Umbilical cord (tissue), 1 donor: ENCODE measurements at regions not wholly inside any gene's neighbourhood (a gene's known extent, or its start where the extent isn't known, plus 50 kb on each side); places are given as distances from the start of the nearest gene placed in this dataset.
A peak's percentile ranks its signal among the peaks of the same experiment; 100 is the strongest.
"Not testable (repeated sequence)": the region's sequence is repeated elsewhere in the genome, so short reads cannot be mapped to it uniquely, and the experiment has no call there.

Source experiments
- DNase-seq: peaks from one replicate; pipeline ENCODE4 v3.0.0-alpha.2; 2015; ENCODE audit warnings: low spot score

DNA sequence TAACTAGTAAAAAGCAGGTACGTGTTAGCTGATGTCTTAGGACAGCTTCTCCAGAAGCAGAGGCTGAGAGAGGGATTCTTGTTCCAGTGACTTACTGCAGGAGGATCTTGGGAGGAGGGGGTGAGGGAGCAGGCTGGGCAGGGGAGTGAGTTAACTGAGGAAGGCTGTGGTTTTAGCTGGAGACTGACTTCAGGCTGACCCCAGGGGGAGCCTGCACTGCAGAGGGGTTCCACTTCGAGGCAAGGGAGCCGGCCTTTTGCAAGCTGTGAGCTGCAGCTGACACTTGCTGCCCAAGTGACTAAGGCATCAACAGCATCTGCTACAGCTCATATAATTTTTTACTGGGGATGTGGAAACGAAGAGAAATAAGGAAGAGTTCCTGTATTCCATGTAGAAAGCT lies 50.4 kb upstream of the SOD1 start:
- peak; percentile 9 for DNase-seq

DNA sequence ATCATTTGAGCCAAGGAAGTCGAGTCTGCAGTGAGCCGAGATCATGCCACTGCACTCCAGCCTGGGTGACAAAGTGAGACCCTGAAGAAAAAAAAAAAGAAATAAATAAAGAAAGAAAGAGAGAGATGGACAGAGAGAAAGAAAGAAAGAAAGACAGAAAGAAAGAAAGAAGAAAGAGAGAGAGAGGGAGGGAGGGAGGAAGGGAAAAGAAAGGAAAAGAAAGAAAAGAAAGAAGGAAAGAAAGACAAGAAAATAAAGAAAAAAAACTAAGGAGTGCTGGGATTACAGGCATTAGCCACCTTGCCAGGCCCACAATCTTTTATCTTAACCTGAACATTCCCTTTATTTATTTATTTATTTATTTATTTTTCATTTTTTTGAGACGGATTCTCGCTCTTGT lies 51.7 kb upstream of the SOD1 start:
- no peak for DNase-seq

DNA sequence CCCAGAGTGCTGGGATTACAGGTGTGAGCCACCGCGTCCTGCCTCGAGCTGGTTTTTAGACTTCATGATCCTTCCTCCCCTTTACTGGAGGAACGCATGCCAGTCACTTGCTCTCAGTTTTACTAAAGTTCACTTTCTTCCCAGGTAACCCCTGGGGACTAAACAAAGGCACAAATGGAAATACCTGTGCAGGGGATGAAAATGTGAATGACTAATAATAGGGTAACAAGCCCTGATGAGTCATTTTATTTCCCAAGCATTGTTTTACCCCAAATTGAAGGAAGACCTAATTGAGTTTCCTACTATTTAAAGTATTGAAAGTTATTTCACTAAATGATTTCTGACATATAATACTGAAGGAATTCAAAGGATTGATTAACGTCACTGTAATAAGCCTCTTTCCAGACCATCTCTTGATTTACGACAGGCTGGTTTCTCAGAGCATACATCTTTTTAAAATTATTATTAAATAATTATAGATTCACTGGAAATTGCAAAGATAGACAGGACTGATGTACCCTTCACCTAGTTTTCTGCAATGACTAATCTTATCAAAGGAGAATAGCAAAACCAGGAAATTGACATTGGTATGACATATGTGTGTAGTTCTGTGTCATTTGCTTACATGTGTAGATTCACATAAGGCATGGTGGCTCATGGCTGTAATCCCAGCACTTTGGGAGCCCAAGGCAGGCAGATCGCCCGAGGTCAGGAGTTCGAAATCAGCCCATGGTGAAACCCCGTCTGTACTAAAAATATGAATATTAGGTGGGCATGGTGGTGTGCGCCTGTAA lies 53.2 kb upstream of the SOD1 start:
- DNase-seq: no peak

DNA sequence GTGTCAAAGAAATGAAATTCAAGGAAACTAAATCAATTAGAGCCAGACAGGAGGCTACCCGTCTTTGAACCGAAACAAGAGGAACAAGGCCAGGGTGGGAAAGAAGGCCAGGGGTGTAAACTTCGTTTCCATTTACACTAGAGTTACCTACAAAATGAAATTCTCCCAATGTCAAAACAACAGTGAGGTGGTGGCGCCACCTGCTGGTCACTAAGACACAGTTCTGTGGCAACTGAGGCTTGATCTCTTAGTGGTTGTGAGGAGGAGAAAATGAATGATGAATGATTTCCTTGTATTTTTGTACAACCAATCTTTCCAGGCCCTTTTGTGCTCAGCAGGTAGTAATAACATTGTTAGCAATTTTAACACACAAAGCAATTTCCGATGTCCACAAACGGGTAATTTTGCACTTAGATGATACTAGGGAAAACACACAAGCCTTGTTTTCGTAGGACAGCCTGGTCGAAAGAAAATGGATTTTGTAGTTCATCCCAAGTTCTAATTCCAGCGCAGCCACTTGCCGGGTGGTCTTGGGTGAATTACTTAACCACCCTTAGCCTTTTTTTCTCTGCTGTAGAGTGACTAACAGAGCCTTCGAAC lies 54.8 kb upstream of the SOD1 start:
- peak; percentile 65 for DNase-seq

DNA sequence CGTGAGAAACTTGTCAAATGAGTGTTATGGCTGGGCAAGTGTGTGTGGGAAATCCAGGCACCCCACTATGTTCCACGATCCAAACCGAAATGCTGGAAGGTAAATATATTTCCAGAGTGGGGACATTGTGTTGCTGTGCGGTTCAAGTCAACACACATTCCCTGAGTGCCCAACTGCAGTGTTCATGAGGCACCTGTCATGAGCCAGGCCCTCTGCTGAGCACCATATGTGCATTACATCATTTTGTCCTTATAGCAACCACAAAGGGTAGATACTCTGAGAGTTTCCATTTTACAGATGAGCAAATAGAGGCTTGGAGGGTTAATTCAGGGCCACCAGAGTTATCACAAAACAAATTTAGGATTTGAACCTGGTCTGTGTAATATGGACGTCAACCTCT lies 59.9 kb upstream of the SOD1 start:
- no peak for DNase-seq

DNA sequence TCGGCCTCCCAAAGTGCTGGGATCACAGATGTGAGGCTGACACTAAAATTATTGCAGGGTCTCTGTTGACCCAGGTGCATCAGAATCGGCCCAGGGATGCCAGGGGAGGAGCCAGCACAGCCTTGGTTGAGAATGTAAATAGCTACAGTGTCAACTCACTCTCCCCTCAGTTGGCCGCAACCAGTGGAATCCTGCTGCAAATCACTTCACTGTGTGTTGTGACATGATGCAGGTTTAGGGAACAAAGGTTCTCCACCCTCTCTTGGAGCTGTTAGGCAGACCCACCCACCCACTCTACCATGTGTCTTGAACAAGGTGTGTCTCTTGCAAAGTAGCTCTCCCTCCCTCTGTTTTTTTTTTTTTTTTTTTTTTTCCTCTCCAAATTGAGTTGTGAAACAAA lies 60.5 kb upstream of the SOD1 start:
- DNase-seq: no peak

DNA sequence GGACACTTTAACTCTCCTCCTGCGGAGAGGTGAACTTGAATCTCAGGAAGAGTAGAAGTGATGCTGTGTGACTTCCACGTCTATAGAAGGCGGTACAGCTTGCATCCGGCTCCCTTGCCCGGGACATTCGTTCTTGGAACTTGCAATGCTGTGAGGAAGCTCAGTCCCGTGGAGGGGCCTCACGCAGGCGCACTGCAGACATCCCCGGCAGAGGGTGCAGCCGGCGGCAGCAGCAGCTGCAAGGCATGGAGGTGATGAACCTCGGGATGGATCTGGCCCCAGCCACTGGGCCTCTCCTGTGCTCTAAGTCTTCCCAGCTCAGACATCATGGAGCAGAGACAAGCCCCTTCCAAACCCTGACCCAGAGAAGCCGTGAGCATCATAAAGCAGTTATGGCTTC lies 61.8 kb upstream of the SOD1 start:
- DNase-seq: no peak

DNA sequence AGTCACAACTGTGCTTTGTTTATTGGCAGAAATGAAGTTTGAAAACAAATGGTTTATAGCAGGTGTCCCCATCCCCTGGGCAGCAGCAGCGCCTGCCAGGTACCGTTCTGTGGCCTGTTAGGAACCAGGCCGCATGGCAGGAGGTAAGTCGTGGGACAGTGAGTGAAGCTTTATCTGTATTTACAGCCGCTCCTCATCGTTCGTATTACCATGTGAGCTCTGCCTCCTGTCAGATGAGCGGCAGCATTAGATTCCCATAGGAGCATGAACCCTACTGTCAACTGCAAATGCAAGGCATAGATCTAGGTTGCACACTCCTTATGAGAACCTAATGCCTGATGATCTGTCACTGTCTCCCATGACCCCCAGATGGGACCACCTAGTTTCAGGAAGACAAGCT lies 63.4 kb upstream of the SOD1 start:
- no peak for DNase-seq

DNA sequence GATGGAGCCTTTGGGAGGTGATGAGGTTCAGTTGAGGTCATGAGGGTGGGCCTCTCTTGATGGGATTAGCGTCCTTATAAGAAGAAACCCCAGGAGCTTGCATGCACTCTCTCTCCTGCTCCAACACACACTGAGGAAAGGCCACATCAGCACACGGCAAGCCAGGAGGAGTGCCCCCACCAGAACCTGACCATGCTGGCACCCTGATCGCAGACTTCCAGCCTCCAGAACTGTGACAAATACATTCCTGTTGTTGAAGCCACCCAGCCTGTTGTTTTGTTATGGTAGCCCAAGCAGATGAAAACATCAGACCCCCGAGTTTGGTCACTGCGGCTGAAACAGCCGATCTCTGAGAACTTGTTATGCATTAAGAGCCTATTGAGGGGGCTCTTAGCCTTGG lies 64.8 kb upstream of the SOD1 start:
- DNase-seq: no peak

DNA sequence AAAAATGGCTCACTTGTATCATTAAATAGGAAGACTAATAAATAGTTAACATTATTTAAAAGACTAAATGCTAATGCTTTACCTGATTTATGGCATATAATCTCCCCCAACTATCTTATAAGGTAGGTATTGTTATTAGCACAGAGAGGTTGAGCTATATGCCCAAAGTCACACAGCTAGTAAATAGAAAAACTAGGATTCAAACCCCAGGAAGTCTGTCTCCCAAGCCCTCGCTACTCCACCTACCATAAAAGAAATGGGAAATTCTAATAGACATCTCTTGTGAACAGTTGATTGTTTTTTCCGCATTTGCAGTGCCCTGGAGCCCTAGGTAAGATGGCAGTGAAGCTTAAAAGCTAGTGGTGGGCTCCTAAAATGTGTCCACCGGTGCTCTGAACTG lies 65.2 kb upstream of the SOD1 start:
- DNase-seq: no peak

DNA sequence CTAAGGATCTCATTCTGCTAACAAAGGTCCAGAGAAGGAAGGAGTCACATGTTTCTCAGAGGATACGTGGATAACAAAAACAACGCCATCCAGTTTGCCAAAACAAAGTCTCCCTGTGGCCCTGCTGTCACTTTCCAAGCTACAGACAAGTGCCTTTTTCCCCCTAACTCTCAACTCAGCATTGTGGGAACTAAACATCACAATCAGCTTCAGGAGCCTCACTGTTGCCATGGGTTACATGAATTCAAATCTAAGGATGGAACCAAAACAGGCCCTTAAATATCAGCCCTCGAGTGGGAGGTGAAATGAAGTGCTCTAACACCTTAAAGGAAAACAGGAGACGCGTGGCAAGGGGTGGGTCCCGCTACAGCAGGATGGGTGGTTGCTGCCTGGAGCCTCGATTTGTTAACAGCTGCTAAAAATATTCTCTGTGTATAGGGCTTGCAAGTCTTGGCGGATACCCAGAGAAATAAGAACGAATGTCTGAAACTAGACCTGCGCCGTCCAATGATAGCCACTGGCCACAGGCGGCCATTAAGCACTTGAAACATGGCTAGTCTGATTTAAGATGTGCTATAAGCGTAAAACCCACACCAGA lies 66.4 kb upstream of the SOD1 start:
- no peak for DNase-seq

DNA sequence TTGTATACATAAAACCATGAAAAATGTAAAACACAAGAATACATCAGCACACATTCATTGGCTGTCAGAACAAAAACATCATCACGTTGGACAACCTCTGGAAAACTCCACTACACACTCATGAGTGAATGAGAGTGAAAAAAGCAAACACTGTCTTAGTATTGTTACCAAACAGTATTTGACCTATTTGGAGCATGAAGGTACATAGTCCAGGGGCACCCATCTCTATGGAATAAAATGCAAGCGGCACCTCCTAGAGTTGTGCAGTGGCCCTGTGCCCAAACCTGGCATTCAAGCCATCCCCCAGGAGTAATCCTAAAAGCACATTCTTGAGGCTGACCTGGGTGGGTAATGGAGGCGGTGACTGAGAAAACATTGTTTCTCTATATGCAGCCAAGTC lies 67.0 kb upstream of the SOD1 start:
- DNase-seq: no peak

DNA sequence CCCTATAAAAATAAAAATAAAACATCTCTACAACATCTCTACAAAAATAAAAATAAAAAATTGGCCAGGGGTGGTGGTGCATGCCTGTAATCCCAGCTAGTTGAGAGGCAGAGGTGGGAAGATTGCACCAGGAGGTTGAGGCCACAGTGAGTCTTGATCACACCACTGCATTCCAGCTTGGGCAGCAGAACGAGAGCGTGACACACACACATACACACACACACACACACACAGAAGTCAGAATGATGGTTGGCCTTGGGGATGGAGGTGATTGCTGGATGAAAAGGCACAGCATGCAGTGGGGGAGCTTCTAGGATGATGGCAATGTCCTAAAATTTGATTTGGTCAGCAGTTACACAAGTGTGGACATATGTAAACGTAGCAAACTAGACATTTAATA lies 69.7 kb upstream of the SOD1 start:
- no peak for DNase-seq

DNA sequence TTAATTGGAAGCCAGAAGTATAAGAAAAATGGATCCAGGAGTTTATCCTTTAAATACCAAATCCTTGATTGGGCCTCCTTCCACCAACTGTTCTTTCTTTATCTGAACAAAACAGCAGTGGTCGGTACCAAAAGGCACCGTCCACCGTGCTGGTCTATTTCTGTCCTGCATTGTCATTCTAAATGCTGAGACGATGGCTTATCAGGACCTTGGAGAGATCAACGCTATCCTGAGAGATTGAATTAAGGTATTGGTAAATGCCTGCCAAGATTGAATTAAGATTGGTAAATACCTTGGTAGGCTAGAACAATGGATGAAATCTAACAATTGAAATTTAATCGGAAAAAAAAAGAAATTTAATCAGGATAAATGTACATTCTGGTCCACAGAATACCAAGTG lies 73.4 kb upstream of the SOD1 start:
- DNase-seq: no peak

DNA sequence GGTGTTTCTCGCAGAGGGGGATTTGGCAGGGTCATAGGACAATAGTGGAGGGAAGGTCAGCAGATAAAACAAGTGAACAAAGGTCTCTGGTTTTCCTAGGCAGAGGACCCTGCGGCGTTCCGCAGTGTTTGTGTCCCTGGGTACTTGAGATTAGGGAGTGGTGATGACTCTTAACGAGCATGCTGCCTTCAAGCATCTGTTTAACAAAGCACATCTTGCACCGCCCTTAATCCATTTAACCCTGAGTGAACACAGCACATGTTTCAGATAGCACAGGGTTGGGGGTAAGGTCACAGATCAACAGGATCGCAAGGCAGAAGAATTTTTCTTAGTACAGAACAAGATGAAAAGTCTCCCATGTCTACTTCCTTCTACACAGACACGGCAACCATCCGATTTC lies 75.6 kb upstream of the SOD1 start:
- not testable (repeated sequence) for DNase-seq

DNA sequence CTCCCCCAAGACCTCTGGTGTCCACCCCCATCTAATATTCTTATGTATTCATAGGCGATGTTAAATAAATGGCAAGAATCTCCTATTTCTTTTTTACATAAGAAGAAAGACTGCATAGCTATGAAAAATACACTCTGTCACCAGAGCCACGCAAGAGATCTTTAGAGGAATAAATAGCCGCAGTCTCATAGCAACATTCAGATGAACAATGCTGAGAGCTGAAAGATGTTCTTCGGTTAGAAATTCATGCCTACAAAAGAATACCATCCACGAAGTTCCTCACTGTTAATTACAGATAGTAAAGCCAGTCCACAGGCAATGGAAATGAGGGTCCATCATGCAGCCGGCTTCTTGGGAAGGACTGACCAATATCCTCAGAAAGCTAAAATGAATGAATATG lies 76.0 kb upstream of the SOD1 start:
- no peak for DNase-seq

DNA sequence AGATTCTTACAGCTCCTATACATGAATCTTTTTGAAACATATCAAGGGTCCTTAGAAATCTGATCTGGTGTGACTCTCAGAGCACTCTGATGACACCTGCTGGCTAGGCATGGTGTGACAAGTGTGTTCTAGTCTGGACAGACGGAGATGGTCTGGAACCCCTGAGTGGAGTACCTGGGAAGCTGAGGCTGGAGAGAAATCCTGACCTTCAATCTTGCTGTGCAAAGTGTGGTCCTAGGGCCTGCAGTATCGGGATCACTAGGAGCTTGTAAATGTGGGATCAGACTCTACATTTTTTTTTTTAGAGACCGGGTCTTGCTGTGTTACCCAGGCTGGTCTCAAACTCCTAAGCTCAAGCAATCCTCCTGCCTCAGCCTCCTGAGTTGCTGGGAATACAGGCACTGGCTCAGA lies 78.6 kb upstream of the SOD1 start:
- DNase-seq: peak; percentile 74

DNA sequence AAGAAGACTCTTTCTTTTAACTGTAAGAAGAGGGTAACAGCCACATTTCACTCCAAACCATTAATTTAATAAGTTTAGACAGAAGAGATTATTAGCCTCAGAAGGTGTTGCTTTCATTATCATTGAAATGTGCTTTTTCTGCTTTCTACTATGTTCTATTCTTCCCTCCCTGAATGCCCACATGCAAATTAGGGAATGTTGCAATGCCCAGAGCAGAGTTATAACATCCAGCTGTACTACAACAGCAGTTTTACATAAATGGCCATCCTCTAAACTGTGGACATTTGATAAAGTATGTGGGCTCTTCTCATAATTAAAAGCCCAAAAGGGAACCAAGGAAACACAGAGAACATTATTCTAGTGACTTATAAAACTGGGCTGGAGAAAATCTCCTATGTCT lies 82.2 kb upstream of the SOD1 start:
- DNase-seq: no peak

DNA sequence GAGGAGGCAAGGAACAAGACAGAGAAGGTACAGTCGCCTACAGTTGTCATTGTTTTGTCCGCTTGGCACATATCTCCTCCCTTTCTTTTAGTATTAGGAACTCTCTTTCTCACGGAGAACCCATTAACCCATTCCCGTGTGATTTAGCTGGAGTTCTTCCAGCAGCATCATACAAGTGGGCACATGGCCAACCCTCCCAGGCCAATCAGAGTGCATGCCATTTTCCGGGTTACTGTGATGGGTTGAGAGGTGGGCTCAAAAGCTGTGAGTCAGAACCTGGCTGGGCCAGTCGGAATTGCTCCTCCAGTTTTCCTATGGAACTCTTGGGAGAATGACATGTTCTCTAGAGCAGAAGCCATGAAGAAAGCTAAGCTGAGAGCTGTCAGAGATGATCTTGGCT lies 83.1 kb upstream of the SOD1 start:
- no peak for DNase-seq

DNA sequence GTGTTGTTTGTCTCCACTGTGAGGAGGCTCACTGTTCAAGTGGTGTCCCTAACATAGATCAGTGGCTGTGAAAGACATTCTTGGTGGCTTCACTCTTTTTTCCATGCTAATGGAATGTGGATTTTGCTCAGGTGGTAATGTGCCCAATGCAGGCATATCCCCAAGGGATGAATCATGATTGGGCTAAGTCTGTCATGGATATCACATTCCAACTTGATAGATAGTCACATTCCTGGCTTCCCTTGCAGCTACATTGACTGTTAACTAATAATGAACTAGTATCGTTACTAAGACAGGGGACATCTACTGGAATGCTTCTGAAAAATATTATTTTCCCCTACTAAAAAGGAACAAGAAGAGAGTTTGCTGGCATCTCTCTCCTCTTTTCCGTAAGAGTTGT lies 86.3 kb upstream of the SOD1 start:
- no peak for DNase-seq

DNA sequence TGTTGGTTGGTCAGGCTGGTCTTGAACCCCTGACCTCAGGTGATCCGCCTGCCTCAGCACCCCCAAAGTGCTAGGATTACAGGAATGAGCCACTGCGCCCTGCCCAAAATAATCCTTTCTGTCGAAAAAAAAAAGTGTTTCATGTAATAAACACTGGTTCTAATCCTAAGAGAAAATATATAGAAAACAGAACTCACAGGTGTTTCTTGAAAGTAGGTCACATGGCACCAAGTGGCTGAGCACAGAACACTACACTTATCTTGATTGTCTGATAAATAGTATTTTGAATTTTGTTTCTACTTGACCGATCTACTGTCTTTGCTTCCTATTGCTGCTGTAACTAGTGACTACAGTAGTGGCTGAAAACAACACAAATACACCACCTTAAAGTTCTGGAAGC lies 87.6 kb upstream of the SOD1 start:
- no peak for DNase-seq

DNA sequence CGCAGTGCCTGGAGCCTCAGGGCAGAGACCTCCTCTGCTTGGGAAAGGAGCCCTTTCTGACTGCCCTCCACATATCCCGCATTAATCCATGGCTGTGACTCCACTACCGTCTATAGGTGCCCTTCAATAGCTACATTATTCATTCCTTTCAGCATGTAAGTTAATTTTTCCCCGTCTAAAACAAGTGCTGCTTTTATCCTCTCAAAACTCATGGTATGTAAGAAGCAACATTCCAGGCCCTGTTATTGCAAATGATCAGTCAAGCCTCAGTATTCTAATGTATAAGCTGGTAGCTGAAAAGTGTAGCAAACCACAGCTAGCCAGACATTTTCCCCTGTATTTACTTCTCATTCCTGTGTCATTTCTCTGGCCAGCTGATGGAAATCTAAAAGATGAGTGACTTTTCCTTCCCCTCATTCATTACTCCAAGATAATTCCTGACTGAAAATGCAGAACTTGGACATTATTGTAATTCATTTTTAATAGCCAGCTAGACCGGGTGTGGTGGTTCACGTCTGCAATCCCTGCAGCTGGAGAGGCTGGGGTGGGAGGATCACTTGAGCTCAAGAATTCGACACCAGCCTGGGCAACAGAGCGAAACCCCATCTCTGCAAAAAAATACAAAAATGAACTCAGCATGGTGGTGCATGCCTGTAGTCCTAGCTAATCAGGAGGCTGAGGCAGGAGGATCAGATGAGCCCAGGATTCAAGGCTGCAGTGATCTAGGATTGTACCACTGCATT lies 88.5 kb upstream of the SOD1 start:
- DNase-seq: no peak

DNA sequence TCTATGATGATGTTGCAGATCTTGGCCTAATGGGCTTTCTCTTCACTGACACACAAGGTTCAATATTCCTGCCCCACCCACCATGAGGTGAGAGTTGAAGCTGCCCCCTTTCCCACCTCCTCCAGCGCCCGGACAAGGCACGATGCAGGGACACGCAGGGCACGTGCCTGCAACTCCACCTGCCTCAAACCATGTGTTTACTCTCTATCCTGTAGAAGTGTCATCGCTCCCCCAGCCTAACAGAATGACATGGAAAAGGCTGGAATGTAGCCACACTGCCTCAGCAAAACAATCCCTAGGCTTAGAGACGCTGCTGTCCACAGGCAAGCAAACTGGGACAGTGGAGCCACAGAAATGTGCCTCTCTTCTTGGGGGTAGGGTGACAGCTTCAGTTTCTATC lies 92.9 kb upstream of the SOD1 start:
- no peak for DNase-seq
